Nephron (organoid): ENCODE measurements at regions not wholly inside any gene's neighbourhood (a gene's known extent, or its start where the extent isn't known, plus 50 kb on each side); places are given as distances from the start of the nearest gene placed in this dataset.

Experiments
- H3K27ac Mint-ChIP-seq, 3 experiments: 2 replicates each; pipeline ENCODE4 v1.8.0; 2020; ENCODE audit warnings: mixed read lengths in 3 of 3, mild to moderate bottlenecking in 2 of 3, moderate library complexity in 1 of 3
- H3K27me3 Mint-ChIP-seq: 2 replicates; pipeline ENCODE4 v1.8.0; 2021; ENCODE audit warnings: low read depth, mild to moderate bottlenecking, moderate library complexity, mixed read lengths
- H3K36me3 Mint-ChIP-seq: 2 replicates; pipeline ENCODE4 v1.8.0; 2020; ENCODE audit warnings: low read depth, mixed read lengths
- H3K4me1 Mint-ChIP-seq: 2 replicates; pipeline ENCODE4 v1.8.0; 2020; ENCODE audit warnings: mixed read lengths
- H3K4me3 Mint-ChIP-seq, 3 experiments: 2 replicates each; pipeline ENCODE4 v1.8.0; 2020; ENCODE audit warnings: mild to moderate bottlenecking in 3 of 3, mixed read lengths in 3 of 3, moderate library complexity in 2 of 3
- H3K9me3 Mint-ChIP-seq: 2 replicates; pipeline ENCODE4 v1.8.0; 2020; ENCODE audit warnings: mixed read lengths
- CTCF ChIP-seq, 3 experiments: fragments of 200-600 bp; sonication (generic); IDR thresholded peaks; one replicate each; pipeline ENCODE4 v1.5.0; 2021; ENCODE audit warnings: antibody characterized with exemption in 3 of 3; ENCODE audit not compliant: unreplicated experiment in 3 of 3

GRCh38 chr3:46082021-46082420 lies 54.7 kb upstream of the XCR1 start:
- no peak for TF ChIP-seq CTCF (IDR thresholded peaks at IDR 0.05; ENCODE audit: unreplicated experiment in 3 of 3)
- Mint-ChIP-seq H3K27ac (no peak overlapping the region), H3K27me3 (no peaks in the 10 kb centered on the region), H3K36me3 (no peaks in the 10 kb centered on the region), H3K9me3 (no peaks in the 10 kb centered on the region), H3K4me1 (peaks cover 39% of the 10 kb centered on the region), H3K4me3 (no peak overlapping the region)

DNA sequence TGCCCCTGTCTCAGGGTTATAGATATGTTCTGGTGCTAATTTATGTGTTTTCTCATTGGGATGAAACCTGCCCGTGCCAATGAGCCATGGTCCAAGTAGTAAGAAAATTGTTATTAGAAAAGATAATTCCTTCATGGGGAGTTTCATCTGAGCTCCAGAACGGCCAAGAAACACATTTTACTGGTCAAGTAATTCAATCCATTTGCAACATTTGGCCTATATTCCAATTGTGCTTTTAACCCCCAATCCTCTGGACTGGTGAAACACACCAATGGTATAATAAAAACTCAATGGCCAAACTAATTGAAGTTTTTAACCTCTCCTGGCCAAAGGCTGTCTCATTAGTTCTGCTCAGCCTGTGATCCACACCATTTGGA lies 53.7 kb upstream of the XCR1 start:
- no peaks in the 10 kb centered on the region for H3K9me3 Mint-ChIP-seq
- no peaks in the 10 kb centered on the region for H3K36me3 Mint-ChIP-seq
- no peak for TF ChIP-seq CTCF (IDR thresholded peaks at IDR 0.05; ENCODE audit: unreplicated experiment in 3 of 3)
- peak overlapping the region in 1 of 3 experiments; percentile 58 for H3K27ac Mint-ChIP-seq
- peaks cover 35% of the 10 kb centered on the region for H3K4me1 Mint-ChIP-seq
- no peak overlapping the region for H3K4me3 Mint-ChIP-seq
- no peaks in the 10 kb centered on the region for H3K27me3 Mint-ChIP-seq

- TF ChIP-seq CTCF (IDR thresholded peaks at IDR 0.05; ENCODE audit: unreplicated experiment in 3 of 3): no peak
- no peaks in the 10 kb centered on the region for H3K9me3 Mint-ChIP-seq
- peak overlapping the region in 1 of 3 experiments; percentile 58 for H3K27ac Mint-ChIP-seq
- H3K36me3 Mint-ChIP-seq: no peaks in the 10 kb centered on the region
- no peak overlapping the region for H3K4me3 Mint-ChIP-seq
- no peaks in the 10 kb centered on the region for H3K27me3 Mint-ChIP-seq
- H3K4me1 Mint-ChIP-seq: peaks cover 31% of the 10 kb centered on the region
Measured at GRCh38 chr3:46080124-46080968, 53.1 kb upstream of the XCR1 start.

GRCh38 chr3:46078712-46079400 lies 51.6 kb upstream of the XCR1 start:
- no peaks in the 10 kb centered on the region for H3K27me3 Mint-ChIP-seq
- peak overlapping the region; percentile 5 to 58 (median 26) for H3K4me3 Mint-ChIP-seq
- H3K4me1 Mint-ChIP-seq: peaks cover 28% of the 10 kb centered on the region
- no peaks in the 10 kb centered on the region for H3K36me3 Mint-ChIP-seq
- H3K27ac Mint-ChIP-seq: no peak overlapping the region
- H3K9me3 Mint-ChIP-seq: no peaks in the 10 kb centered on the region
- peak; percentile 97 to 99 (median 98) for TF ChIP-seq CTCF (IDR thresholded peaks at IDR 0.05; ENCODE audit: unreplicated experiment in 3 of 3)
